GM23338 (cell line): ENCODE measurements at regions not wholly inside any gene's neighbourhood (a gene's known extent, or its start where the extent isn't known, plus 50 kb on each side); places are given as distances from the start of the nearest gene placed in this dataset.

Source experiments
- ATAC-seq: fragments of 200-7000 bp; cut with Tn5 transposase; 3 replicates; pipeline ENCODE4 v1.9.1; 2020
- DNase-seq: peaks from one replicate; pipeline ENCODE4 v3.0.0-alpha.2; 2015; ENCODE audit warnings: low spot score
- H2AFZ ChIP-seq: fragments of 200-600 bp; sonication (generic); 2 replicates; pipeline ENCODE4 v1.8.0; 2016; ENCODE audit warnings: antibody characterized with exemption, mild to moderate bottlenecking, moderate library complexity
- H3F3A ChIP-seq: fragments of 200-600 bp; sonication (generic); replicated peaks from 2 replicates; pipeline ENCODE4 v1.8.0; 2017; ENCODE audit warnings: antibody characterized with exemption, mixed run types, low read depth
- H3K27ac ChIP-seq: fragments of 200-600 bp; sonication (generic); 2 replicates; pipeline ENCODE4 v1.6.1; 2016; ENCODE audit warnings: low read depth
- H3K27me3 ChIP-seq: fragments of 200-600 bp; sonication (generic); 2 replicates; pipeline ENCODE4 v1.8.0; 2016; ENCODE audit warnings: mild to moderate bottlenecking, mixed run types, moderate library complexity; ENCODE audit not compliant: insufficient read depth
- H3K36me3 ChIP-seq: fragments of 200-600 bp; sonication (generic); 2 replicates; pipeline ENCODE4 v1.8.0; 2016; ENCODE audit warnings: mild to moderate bottlenecking; ENCODE audit not compliant: insufficient read depth
- H3K4me1 ChIP-seq: fragments of 200-600 bp; sonication (generic); 2 replicates; pipeline ENCODE4 v1.8.0; 2016; ENCODE audit warnings: mild to moderate bottlenecking, moderate library complexity; ENCODE audit not compliant: insufficient read depth
- H3K4me2 ChIP-seq: fragments of 200-600 bp; sonication (generic); 2 replicates; pipeline ENCODE4 v1.7.1; 2017; ENCODE audit warnings: mixed run types
- H3K4me3 ChIP-seq: fragments of 200-600 bp; sonication (generic); 2 replicates; pipeline ENCODE4 v1.6.1; 2016; ENCODE audit warnings: mixed run types
- H3K79me2 ChIP-seq: fragments of 200-600 bp; sonication (generic); replicated peaks from 2 replicates; pipeline ENCODE4 v1.8.0; 2017; ENCODE audit warnings: mild to moderate bottlenecking; ENCODE audit not compliant: insufficient read depth
- H3K9me2 ChIP-seq: fragments of 200-600 bp; sonication (generic); 2 replicates; pipeline ENCODE4 v1.8.0; 2017; ENCODE audit not compliant: insufficient read depth
- H4K20me1 ChIP-seq: fragments of 200-600 bp; sonication (generic); replicated peaks from 2 replicates; pipeline ENCODE4 v1.8.0; 2017; ENCODE audit warnings: mild to moderate bottlenecking; ENCODE audit not compliant: insufficient read depth
- H3K27ac Mint-ChIP-seq: 2 replicates; pipeline ENCODE4 v1.8.0; 2020; ENCODE audit warnings: inconsistent platforms, mild to moderate bottlenecking, moderate library complexity, mixed read lengths
- H3K27me3 Mint-ChIP-seq: 3 replicates; pipeline ENCODE4 v1.8.0; 2022; ENCODE audit warnings: low read depth, mild to moderate bottlenecking, moderate library complexity, mixed read lengths, inconsistent platforms; ENCODE audit not compliant: insufficient read depth, poor library complexity
- H3K36me3 Mint-ChIP-seq: 3 replicates; pipeline ENCODE4 v1.8.0; 2021; ENCODE audit warnings: low read depth, mild to moderate bottlenecking, inconsistent platforms, moderate library complexity, mixed read lengths
- H3K4me1 Mint-ChIP-seq: 3 replicates; pipeline ENCODE4 v1.8.0; 2020; ENCODE audit warnings: mild to moderate bottlenecking, inconsistent platforms, mixed read lengths
- H3K4me3 Mint-ChIP-seq: 3 replicates; pipeline ENCODE4 v1.8.0; 2021; ENCODE audit warnings: moderate library complexity, mild to moderate bottlenecking, inconsistent platforms, mixed read lengths
- H3K9me3 Mint-ChIP-seq: 3 replicates; pipeline ENCODE4 v1.8.0; 2020; ENCODE audit warnings: moderate library complexity, mild to moderate bottlenecking, inconsistent platforms, mixed read lengths
- CREB1 ChIP-seq: fragments of 250-450 bp; sonication (Bioruptor Pico); IDR thresholded peaks from 2 replicates; pipeline ENCODE4 v1.5.0; 2020; ENCODE audit warnings: low read depth, mild to moderate bottlenecking, moderate library complexity
- ETS1 ChIP-seq: IDR thresholded peaks from 2 replicates; pipeline ENCODE4 v1.6.1; 2016; ENCODE audit warnings: antibody characterized with exemption
- EZH2 ChIP-seq: fragments of 200-600 bp; sonication (generic); IDR thresholded peaks from one replicate; pipeline ENCODE4 v1.8.0; 2017; ENCODE audit warnings: antibody characterized with exemption, mild to moderate bottlenecking, low read depth; ENCODE audit not compliant: unreplicated experiment
- EZH2phosphoT487 ChIP-seq: fragments of 200-600 bp; sonication (generic); IDR thresholded peaks from one replicate; pipeline ENCODE4 v1.8.1; 2018; ENCODE audit warnings: antibody characterized with exemption; ENCODE audit not compliant: unreplicated experiment
- JUNB ChIP-seq: IDR thresholded peaks from one replicate; pipeline ENCODE4 v1.6.1; 2016; ENCODE audit warnings: antibody characterized with exemption; ENCODE audit not compliant: unreplicated experiment
- NANOG ChIP-seq: IDR thresholded peaks from 2 replicates; pipeline ENCODE4 v1.6.1; 2016; ENCODE audit warnings: antibody characterized with exemption, borderline replicate concordance
- POLR2AphosphoS5 ChIP-seq: IDR thresholded peaks from 2 replicates; pipeline ENCODE4 v1.6.1; 2016; ENCODE audit warnings: antibody characterized with exemption, low read depth
- REST ChIP-seq: IDR thresholded peaks from one replicate; pipeline ENCODE4 v1.6.1; 2018; ENCODE audit warnings: antibody characterized with exemption; ENCODE audit not compliant: unreplicated experiment
- STAT1 ChIP-seq: IDR thresholded peaks from one replicate; pipeline ENCODE4 v1.6.1; 2016; ENCODE audit warnings: antibody characterized with exemption; ENCODE audit not compliant: unreplicated experiment
- ZNF114 ChIP-seq: fragments of 250-450 bp; sonication (Bioruptor Pico); IDR thresholded peaks from 2 replicates; pipeline ENCODE4 v1.5.0; 2020; ENCODE audit warnings: mild to moderate bottlenecking, moderate library complexity
- ZNF331 ChIP-seq: fragments of 250-450 bp; sonication (Bioruptor Pico); IDR thresholded peaks from 2 replicates; pipeline ENCODE4 v1.5.0; 2020; ENCODE audit warnings: low read depth, mild to moderate bottlenecking, moderate library complexity
- TF ChIP-seq, protein P1 (sequence below): fragments of 250-450 bp; sonication (Bioruptor Pico); IDR thresholded peaks from 2 replicates; pipeline ENCODE4 v1.5.0; 2020; ENCODE audit warnings: mild to moderate bottlenecking, moderate library complexity
- TF ChIP-seq, protein P2 (sequence below), 2 experiments: fragments of 200-600 bp in 1 of 2; sonication (generic) in 1 of 2; conservative IDR thresholded peaks; 2 replicates each; pipeline versions ENCODE4 v1.5.1 to v1.6.1; 2016 to 2017; ENCODE audit warnings: antibody characterized with exemption in 2 of 2, low read depth in 2 of 2, mild to moderate bottlenecking in 2 of 2, moderate library complexity in 1 of 2

- no peaks in the 10 kb centered on the region for H4K20me1 ChIP-seq
- H3K9me3 Mint-ChIP-seq: no peaks in the 10 kb centered on the region
- peaks cover 7% of the 10 kb centered on the region; the same call in 1 of the 2 replicates for H3K9me2 ChIP-seq
- H3K36me3 Mint-ChIP-seq: no peaks in the 10 kb centered on the region
- H3K4me1 Mint-ChIP-seq: peaks cover 8% of the 10 kb centered on the region; the same call in 1 of the 3 replicates
- no peaks in the 10 kb centered on the region for H3K36me3 ChIP-seq
- H3K27ac Mint-ChIP-seq: no peak overlapping the region
- H3K4me2 ChIP-seq: 0 out of 2 replicates have a peak overlapping the region, but pooled peaks have one; percentile 22
- no peaks in the 10 kb centered on the region for H3K27me3 Mint-ChIP-seq
- DNase-seq: no peak
- no peaks in the 10 kb centered on the region for H3K27me3 ChIP-seq
- peaks cover 14% of the 10 kb centered on the region for H3K4me1 ChIP-seq
- no peaks in the 10 kb centered on the region for H3F3A ChIP-seq
- no peak overlapping the region for H3K4me3 ChIP-seq
- no peak for ATAC-seq
- TF ChIP-seq REST (no peak), ZNF114 (no peak), ZNF331 (CRISPR knock-in tag) (no peak), CREB1 (CRISPR knock-in tag) (no peak), EZH2phosphoT487 (no peak), STAT1 (no peak), ETS1 (no peak), EZH2 (no peak), NANOG (no peak), JUNB (no peak), POLR2AphosphoS5 (no peak)
- TF ChIP-seq, protein P1, sequence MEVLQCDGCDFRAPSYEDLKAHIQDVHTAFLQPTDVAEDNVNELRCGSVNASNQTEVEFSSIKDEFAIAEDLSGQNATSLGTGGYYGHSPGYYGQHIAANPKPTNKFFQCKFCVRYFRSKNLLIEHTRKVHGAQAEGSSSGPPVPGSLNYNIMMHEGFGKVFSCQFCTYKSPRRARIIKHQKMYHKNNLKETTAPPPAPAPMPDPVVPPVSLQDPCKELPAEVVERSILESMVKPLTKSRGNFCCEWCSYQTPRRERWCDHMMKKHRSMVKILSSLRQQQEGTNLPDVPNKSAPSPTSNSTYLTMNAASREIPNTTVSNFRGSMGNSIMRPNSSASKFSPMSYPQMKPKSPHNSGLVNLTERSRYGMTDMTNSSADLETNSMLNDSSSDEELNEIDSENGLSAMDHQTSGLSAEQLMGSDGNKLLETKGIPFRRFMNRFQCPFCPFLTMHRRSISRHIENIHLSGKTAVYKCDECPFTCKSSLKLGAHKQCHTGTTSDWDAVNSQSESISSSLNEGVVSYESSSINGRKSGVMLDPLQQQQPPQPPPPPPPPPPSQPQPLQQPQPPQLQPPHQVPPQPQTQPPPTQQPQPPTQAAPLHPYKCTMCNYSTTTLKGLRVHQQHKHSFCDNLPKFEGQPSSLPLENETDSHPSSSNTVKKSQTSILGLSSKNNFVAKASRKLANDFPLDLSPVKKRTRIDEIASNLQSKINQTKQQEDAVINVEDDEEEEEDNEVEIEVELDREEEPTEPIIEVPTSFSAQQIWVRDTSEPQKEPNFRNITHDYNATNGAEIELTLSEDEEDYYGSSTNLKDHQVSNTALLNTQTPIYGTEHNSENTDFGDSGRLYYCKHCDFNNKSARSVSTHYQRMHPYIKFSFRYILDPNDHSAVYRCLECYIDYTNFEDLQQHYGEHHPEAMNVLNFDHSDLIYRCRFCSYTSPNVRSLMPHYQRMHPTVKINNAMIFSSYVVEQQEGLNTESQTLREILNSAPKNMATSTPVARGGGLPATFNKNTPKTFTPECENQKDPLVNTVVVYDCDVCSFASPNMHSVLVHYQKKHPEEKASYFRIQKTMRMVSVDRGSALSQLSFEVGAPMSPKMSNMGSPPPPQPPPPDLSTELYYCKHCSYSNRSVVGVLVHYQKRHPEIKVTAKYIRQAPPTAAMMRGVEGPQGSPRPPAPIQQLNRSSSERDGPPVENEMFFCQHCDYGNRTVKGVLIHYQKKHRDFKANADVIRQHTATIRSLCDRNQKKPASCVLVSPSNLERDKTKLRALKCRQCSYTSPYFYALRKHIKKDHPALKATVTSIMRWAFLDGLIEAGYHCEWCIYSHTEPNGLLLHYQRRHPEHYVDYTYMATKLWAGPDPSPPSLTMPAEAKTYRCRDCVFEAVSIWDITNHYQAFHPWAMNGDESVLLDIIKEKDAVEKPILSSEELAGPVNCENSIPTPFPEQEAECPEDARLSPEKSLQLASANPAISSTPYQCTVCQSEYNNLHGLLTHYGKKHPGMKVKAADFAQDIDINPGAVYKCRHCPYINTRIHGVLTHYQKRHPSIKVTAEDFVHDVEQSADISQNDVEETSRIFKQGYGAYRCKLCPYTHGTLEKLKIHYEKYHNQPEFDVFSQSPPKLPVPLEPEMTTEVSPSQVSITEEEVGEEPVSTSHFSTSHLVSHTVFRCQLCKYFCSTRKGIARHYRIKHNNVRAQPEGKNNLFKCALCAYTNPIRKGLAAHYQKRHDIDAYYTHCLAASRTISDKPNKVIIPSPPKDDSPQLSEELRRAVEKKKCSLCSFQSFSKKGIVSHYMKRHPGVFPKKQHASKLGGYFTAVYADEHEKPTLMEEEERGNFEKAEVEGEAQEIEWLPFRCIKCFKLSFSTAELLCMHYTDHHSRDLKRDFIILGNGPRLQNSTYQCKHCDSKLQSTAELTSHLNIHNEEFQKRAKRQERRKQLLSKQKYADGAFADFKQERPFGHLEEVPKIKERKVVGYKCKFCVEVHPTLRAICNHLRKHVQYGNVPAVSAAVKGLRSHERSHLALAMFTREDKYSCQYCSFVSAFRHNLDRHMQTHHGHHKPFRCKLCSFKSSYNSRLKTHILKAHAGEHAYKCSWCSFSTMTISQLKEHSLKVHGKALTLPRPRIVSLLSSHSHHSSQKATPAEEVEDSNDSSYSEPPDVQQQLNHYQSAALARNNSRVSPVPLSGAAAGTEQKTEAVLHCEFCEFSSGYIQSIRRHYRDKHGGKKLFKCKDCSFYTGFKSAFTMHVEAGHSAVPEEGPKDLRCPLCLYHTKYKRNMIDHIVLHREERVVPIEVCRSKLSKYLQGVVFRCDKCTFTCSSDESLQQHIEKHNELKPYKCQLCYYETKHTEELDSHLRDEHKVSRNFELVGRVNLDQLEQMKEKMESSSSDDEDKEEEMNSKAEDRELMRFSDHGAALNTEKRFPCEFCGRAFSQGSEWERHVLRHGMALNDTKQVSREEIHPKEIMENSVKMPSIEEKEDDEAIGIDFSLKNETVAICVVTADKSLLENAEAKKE (CRISPR knock-in tag): no peak
- TF ChIP-seq, protein P2, sequence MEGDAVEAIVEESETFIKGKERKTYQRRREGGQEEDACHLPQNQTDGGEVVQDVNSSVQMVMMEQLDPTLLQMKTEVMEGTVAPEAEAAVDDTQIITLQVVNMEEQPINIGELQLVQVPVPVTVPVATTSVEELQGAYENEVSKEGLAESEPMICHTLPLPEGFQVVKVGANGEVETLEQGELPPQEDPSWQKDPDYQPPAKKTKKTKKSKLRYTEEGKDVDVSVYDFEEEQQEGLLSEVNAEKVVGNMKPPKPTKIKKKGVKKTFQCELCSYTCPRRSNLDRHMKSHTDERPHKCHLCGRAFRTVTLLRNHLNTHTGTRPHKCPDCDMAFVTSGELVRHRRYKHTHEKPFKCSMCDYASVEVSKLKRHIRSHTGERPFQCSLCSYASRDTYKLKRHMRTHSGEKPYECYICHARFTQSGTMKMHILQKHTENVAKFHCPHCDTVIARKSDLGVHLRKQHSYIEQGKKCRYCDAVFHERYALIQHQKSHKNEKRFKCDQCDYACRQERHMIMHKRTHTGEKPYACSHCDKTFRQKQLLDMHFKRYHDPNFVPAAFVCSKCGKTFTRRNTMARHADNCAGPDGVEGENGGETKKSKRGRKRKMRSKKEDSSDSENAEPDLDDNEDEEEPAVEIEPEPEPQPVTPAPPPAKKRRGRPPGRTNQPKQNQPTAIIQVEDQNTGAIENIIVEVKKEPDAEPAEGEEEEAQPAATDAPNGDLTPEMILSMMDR (conservative IDR thresholded peaks at IDR 0.05; ENCODE audit: low read depth in 2 of 2): no peak
- H3K4me3 Mint-ChIP-seq: no peak overlapping the region
- H3K79me2 ChIP-seq: no peaks in the 10 kb centered on the region
- no peak overlapping the region for H3K27ac ChIP-seq
- no peak overlapping the region for H2AFZ ChIP-seq
Measured at GRCh38 chr2:76154981-76155380, 444.3 kb upstream of the GCFC2 start.
